DND-41 (cell line): ENCODE measurements at regions not wholly inside any gene's neighbourhood (a gene's known extent, or its start where the extent isn't known, plus 50 kb on each side); places are given as distances from the start of the nearest gene placed in this dataset.

Source experiments
- EZH2 ChIP-seq: IDR thresholded peaks from 3 replicates; pipeline ENCODE4 v1.6.1; 2012; ENCODE audit warnings: borderline replicate concordance, low read depth, mild to moderate bottlenecking, moderate library complexity, low read length, inconsistent platforms; ENCODE audit not compliant: severe bottlenecking
- TF ChIP-seq, protein P1 (sequence below): IDR thresholded peaks from 2 replicates; pipeline ENCODE4 v1.5.1; 2012; ENCODE audit warnings: borderline replicate concordance, low read length, moderate library complexity, mild to moderate bottlenecking; ENCODE audit not compliant: poor library complexity, severe bottlenecking; ENCODE audit errors: extremely low read depth

- TF ChIP-seq, protein P1, sequence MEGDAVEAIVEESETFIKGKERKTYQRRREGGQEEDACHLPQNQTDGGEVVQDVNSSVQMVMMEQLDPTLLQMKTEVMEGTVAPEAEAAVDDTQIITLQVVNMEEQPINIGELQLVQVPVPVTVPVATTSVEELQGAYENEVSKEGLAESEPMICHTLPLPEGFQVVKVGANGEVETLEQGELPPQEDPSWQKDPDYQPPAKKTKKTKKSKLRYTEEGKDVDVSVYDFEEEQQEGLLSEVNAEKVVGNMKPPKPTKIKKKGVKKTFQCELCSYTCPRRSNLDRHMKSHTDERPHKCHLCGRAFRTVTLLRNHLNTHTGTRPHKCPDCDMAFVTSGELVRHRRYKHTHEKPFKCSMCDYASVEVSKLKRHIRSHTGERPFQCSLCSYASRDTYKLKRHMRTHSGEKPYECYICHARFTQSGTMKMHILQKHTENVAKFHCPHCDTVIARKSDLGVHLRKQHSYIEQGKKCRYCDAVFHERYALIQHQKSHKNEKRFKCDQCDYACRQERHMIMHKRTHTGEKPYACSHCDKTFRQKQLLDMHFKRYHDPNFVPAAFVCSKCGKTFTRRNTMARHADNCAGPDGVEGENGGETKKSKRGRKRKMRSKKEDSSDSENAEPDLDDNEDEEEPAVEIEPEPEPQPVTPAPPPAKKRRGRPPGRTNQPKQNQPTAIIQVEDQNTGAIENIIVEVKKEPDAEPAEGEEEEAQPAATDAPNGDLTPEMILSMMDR = no peak
- no peak for TF ChIP-seq EZH2
Observed at GRCh38 chr7:79684384-79684783, 230.9 kb upstream of the MAGI2 start.
